PC-3 (cell line): ENCODE measurements at regions not wholly inside any gene's neighbourhood (a gene's known extent, or its start where the extent isn't known, plus 50 kb on each side); places are given as distances from the start of the nearest gene placed in this dataset.

Experiments used
- CTCF ChIP-seq: fragments of 300-600 bp; sonication (generic); conservative IDR thresholded peaks from 2 replicates; pipeline ENCODE4 v1.5.1; 2017; ENCODE audit warnings: antibody characterized with exemption, low read depth, mild to moderate bottlenecking, low read length
- EZH2phosphoT487 ChIP-seq: fragments of 300-600 bp; sonication (generic); IDR thresholded peaks from 2 replicates; pipeline ENCODE4 v1.6.1; 2018; ENCODE audit warnings: mild to moderate bottlenecking, antibody characterized with exemption, low read length, borderline replicate concordance

GRCh38 chr13:44117816-44118215 is 238.1 kb downstream of the LACC1 start:
- TF ChIP-seq CTCF (no peak), EZH2phosphoT487 (no peak)
